Vagina (tissue), 2 donors: ENCODE measurements at regions not wholly inside any gene's neighbourhood (a gene's known extent, or its start where the extent isn't known, plus 50 kb on each side); places are given as distances from the start of the nearest gene placed in this dataset.

ENCODE experiments used
- DNase-seq, 2 donors: peaks; one replicate each; pipeline ENCODE4 v3.0.0-alpha.2; 2017; ENCODE audit errors: extremely low spot score in 2 of 2
- H3K27ac ChIP-seq: fragments of 200-600 bp; sonication (generic); one replicate; pipeline ENCODE4 v1.5.1; 2019
- H3K27me3 ChIP-seq: fragments of 200-600 bp; sonication (generic); one replicate; pipeline ENCODE4 v1.5.1; 2019
- H3K36me3 ChIP-seq, 2 donors: fragments of 200-600 bp; sonication (generic); one replicate each; pipeline ENCODE4 v1.5.1; 2017 to 2019
- H3K4me1 ChIP-seq: fragments of 200-600 bp; sonication (generic); one replicate; pipeline ENCODE4 v1.5.1; 2019
- H3K4me3 ChIP-seq, 2 donors: fragments of 200-600 bp; sonication (generic); 1 replicate in 1 of 2; 2 replicates in 1 of 2; pipeline ENCODE4 v1.5.1; 2016 to 2019
- H3K9me3 ChIP-seq: fragments of 200-600 bp; sonication (generic); one replicate; pipeline ENCODE4 v1.5.1; 2019
- CTCF ChIP-seq, 3 experiments: fragments of 450-650 bp in 2 of 3; fragments of 200-600 bp in 1 of 3; sonication (generic) in 1 of 3; IDR thresholded peaks; one replicate each; pipeline ENCODE4 v1.5.1; 2017 to 2019; ENCODE audit warnings: antibody characterized with exemption in 3 of 3, mild to moderate bottlenecking in 2 of 3, moderate library complexity in 2 of 3
- POLR2A ChIP-seq, 2 donors: fragments of 450-650 bp; IDR thresholded peaks; one replicate each; pipeline ENCODE4 v1.6.1; 2017; ENCODE audit warnings: antibody characterized with exemption in 2 of 2, mild to moderate bottlenecking in 2 of 2, moderate library complexity in 2 of 2
- POLR2AphosphoS5 ChIP-seq, 2 donors: sonication (generic); formaldehyde crosslinking; IDR thresholded peaks; one replicate each; pipeline ENCODE4 v1.9.0; 2017; ENCODE audit warnings: antibody characterized with exemption in 2 of 2, mild to moderate bottlenecking in 2 of 2, low read depth in 1 of 2; ENCODE audit not compliant: insufficient read depth in 1 of 2
- intact Hi-C: fragments of 100-400 bp; cut with DNase I; formaldehyde crosslinking; loops from one replicate; pipeline ENCODE4 v1.15.1; 2023

GRCh38 chr9:103913899-103914298 is 180.2 kb upstream of the SMC2 start:
- H3K27ac ChIP-seq = no peak overlapping the region
- DNase-seq = no peak
- no peaks in the 10 kb centered on the region for H3K27me3 ChIP-seq
- intact Hi-C loops = no loop called here
- H3K4me3 ChIP-seq = no peak overlapping the region
- TF ChIP-seq CTCF (IDR thresholded peaks at IDR 0.05) = no peak
- TF ChIP-seq POLR2A (IDR thresholded peaks at IDR 0.05) = no peak
- no peak for TF ChIP-seq POLR2AphosphoS5 (IDR thresholded peaks at IDR 0.05; ENCODE audit: insufficient read depth in 1 of 2, low read depth in 1 of 2)
- no peaks in the 10 kb centered on the region for H3K4me1 ChIP-seq
- H3K36me3 ChIP-seq = no peaks in the 10 kb centered on the region
- no peaks in the 10 kb centered on the region for H3K9me3 ChIP-seq

- TF ChIP-seq POLR2AphosphoS5 (IDR thresholded peaks at IDR 0.05; ENCODE audit: insufficient read depth in 1 of 2, low read depth in 1 of 2) (no peak), CTCF (IDR thresholded peaks at IDR 0.05) (no peak), POLR2A (IDR thresholded peaks at IDR 0.05) (no peak)
- intact Hi-C loops = no loop called here
- Histone ChIP-seq H3K4me3 (no peak overlapping the region), H3K27me3 (no peaks in the 10 kb centered on the region), H3K9me3 (no peaks in the 10 kb centered on the region), H3K27ac (no peak overlapping the region), H3K4me1 (no peaks in the 10 kb centered on the region), H3K36me3 (no peaks in the 10 kb centered on the region)
- no peak for DNase-seq
Measured at GRCh38 chr9:103919605-103920209, 174.4 kb upstream of the SMC2 start.

GRCh38 chr9:103928442-103928841 is 165.7 kb upstream of the SMC2 start:
- DNase-seq = no peak
- no peak overlapping the region for H3K27ac ChIP-seq
- no peaks in the 10 kb centered on the region for H3K36me3 ChIP-seq
- TF ChIP-seq CTCF (IDR thresholded peaks at IDR 0.05) (no peak), POLR2A (IDR thresholded peaks at IDR 0.05) (no peak), POLR2AphosphoS5 (IDR thresholded peaks at IDR 0.05; ENCODE audit: insufficient read depth in 1 of 2, low read depth in 1 of 2) (no peak)
- no peak overlapping the region for H3K4me3 ChIP-seq
- no peaks in the 10 kb centered on the region for H3K27me3 ChIP-seq
- no peaks in the 10 kb centered on the region for H3K4me1 ChIP-seq
- intact Hi-C loops = no loop called here
- no peaks in the 10 kb centered on the region for H3K9me3 ChIP-seq

- Histone ChIP-seq H3K9me3 (no peaks in the 10 kb centered on the region), H3K4me1 (no peaks in the 10 kb centered on the region), H3K27ac (no peak overlapping the region), H3K27me3 (no peaks in the 10 kb centered on the region), H3K4me3 (no peak overlapping the region), H3K36me3 (no peaks in the 10 kb centered on the region)
- TF ChIP-seq CTCF (IDR thresholded peaks at IDR 0.05) (no peak), POLR2AphosphoS5 (IDR thresholded peaks at IDR 0.05; ENCODE audit: insufficient read depth in 1 of 2, low read depth in 1 of 2) (no peak), POLR2A (IDR thresholded peaks at IDR 0.05) (no peak)
- intact Hi-C loops = no loop called here
- DNase-seq = no peak
Measured at GRCh38 chr9:103941104-103941503, 153.0 kb upstream of the SMC2 start.

- intact Hi-C loops = no loop called here
- Histone ChIP-seq H3K27ac (no peak overlapping the region), H3K36me3 (no peaks in the 10 kb centered on the region), H3K9me3 (no peaks in the 10 kb centered on the region), H3K4me1 (no peaks in the 10 kb centered on the region), H3K27me3 (no peaks in the 10 kb centered on the region), H3K4me3 (no peak overlapping the region)
- TF ChIP-seq CTCF (IDR thresholded peaks at IDR 0.05) (no peak), POLR2AphosphoS5 (IDR thresholded peaks at IDR 0.05; ENCODE audit: insufficient read depth in 1 of 2, low read depth in 1 of 2) (no peak), POLR2A (IDR thresholded peaks at IDR 0.05) (no peak)
- DNase-seq = no peak
Measured at GRCh38 chr9:103942200-103942599, 151.9 kb upstream of the SMC2 start.
